MCF 10A (cell line): ENCODE measurements at regions not wholly inside any gene's neighbourhood (a gene's known extent, or its start where the extent isn't known, plus 50 kb on each side); places are given as distances from the start of the nearest gene placed in this dataset. TPM values are rescaled to one million over a fixed set of nuclear protein-coding genes. Genes with fewer than 3 reads are reported as not detected.

Experiments used
- microRNA-seq: library from miRNA; unstranded; fragments of <30 nt; microRNA quantifications from one replicate; pipeline ENCODE4 v1.2.0, GENCODE V29; 2022

Small RNA genes lying in the stretch of these regions (microRNA-seq; reads per million reads assigned to microRNA genes)
- gene MIR6859-1: not detected
- gene MIR6859-2: not detected
